NCI-H1092 (cell line): ENCODE measurements at regions not wholly inside any gene's neighbourhood (a gene's known extent, or its start where the extent isn't known, plus 50 kb on each side); places are given as distances from the start of the nearest gene placed in this dataset.

Experiments used
- DNase-seq: peaks from one replicate; lab custom pipeline; 2025; lab: John Stamatoyannopoulos, UW

DNA sequence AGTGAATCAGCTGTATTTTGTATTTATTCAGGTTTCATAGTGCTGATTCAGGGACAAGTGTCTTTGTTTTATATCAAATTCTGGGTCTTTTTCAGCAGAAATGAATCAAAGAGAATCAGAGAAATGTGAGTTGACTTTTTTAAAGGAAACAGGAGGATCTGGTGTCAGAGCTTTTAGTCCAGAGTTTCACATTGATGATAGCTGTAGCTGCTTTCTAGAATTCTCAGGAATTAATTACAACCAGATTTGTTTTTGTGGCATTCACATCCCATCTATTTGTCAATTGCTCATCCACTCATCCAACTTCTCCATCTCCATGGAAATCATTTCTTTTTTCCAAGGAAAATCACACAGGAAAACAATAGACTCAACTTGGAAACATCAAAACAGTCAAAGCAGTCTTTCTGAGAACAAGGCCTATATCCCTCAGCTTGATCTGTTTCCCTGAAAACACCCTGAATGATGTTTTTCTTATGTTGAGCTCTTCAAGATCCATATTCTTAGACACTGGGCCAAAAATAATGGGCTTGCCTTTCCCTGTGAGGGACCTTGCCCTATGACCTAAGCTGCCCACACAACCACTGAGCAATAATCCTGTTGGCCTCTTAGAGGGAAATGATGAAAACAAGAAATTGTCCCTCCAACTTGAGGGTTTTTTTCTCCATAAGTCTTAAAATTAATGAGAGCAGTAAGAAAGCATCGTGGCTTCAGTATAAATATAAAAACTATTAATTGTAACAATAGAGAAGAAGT lies 249.5 kb upstream of the FN1 start:
- DNase-seq, result no peak

DNA sequence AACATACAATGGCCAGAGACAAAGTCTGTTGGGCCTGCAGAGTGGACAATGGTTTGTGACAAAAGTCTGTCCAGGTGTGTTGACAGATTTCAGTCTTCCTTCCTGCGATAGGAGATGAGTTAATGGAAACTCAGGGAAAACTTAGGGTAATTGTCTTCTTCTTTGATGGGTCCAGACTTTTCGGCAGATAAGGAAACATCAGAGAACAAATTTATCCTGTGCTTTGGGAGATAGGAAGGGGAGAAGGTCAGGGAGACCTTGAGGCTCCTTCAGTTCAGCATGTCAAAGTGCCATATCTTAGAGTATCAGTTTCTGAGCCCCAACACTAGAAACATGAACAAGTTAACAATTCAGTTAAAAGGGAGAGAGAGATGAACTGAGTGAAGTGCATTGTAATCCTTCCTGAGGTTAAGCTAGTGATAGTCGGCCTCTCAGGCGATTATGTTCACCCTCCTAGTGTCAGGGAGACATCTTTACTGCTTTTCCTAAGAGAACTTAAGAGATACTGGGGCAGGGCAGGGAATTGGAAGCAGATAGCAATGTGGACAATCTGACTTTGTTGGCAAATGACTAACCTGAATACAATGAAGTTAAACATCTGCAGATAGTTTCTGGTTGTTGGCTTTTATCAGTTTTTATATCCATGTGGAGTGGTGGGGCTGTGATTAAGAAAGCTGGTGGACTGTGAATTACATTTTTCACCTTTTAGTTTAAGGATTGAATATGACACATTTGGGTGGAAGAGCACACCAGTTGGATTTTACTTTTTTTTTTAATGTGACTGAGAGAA lies 248.8 kb upstream of the FN1 start:
- DNase-seq, result no peak

DNA sequence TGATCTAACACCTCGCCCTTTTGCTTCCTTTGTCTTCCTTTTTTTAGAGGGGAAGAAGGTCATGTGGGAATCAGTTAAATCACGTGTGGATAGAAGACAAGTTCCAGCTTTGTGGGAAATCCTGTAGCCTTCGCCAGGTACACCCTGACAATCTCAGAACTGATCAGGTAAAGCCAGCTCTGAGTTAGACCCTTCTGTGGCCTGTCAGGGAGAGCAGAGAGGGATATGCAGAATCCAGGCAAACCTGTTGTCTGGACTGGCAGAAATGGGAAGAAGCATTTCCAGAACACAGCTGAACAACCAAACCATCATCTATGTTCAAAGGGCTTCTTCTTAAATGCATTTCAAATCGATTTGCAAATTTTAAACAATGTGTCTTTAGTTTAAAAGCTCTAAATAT lies 247.4 kb upstream of the FN1 start:
- DNase-seq, result no peak

DNA sequence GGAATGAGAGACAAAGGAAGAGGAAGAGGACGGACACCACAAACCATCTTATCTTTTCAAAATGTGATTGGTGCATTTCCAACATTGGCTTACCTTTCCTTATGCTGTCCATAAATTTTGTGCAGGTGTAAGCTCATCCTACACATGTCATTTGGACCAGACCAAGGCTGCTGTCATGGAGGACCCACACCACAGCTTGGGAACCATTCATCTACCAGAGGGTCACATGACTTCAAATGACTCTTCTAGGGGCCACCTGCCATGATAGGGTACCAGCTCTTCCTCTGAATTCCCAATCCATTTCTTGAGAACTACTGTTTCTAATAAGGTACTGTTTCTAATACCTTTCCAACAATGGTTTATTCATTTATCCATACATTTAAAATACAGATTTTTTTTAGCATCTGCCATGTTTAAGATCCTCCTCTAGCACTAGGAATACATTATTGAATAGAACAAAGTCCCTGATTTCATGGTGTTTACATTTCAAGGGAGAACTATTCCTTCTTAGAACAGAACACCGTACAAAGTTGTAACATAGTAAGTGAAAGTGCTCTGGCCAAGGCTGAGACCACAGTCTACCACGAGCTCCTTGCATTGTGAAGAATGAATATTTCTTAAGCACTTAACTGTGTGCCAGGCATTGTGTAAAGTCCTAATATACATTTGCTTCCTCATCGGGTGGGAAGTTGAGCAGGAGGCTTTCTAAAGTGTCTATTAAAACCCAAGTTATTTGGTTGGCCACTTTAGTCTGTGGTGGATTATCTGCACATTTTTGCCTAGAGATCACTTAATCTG lies 246.1 kb upstream of the FN1 start:
- DNase-seq, result no peak

DNA sequence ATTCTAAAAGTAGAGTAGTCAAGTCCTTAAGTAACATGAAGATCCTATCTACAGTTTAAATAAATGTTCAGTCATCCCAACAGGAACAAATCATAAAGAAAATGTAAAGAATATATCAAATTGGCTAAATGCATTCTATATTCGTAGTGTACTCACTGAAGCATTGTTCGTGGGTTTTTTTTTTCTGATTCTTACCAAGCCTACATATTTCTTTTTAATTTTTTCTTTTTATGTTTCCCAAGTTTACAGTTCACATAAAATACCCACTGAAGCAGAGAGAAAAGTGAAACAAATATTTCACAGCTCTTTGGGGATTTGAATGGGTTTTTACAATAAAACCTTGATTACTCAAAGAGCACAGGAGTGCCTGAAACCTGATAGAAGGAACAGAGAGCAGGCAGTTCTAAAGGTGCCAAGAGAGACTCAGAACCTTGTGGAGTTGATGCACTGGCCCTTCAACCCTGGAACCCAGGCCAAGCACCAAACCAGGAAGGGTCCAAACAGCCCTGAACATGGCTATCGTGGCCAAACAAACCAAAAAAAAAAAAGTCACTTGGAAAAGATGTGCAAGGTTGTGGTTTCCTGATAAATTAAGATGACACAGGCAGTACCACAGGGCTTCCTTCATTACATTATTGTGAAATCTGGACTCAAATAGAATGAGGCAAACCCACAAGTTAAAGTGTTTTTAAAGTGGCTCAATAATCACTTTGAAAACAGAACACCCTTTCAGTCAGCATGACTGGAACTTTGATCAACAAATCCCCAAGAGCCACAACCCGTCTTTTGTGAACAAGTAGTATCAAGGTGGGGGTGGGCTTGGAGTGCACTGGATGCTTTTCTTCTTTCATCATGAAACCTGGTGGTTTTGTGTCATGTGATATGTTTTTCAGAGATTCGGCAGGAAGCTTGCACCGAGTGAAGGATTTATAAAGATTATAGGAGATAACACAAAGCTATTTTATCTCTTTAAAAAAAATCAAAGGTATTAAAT lies 245.0 kb upstream of the FN1 start:
- DNase-seq, result no peak

DNA sequence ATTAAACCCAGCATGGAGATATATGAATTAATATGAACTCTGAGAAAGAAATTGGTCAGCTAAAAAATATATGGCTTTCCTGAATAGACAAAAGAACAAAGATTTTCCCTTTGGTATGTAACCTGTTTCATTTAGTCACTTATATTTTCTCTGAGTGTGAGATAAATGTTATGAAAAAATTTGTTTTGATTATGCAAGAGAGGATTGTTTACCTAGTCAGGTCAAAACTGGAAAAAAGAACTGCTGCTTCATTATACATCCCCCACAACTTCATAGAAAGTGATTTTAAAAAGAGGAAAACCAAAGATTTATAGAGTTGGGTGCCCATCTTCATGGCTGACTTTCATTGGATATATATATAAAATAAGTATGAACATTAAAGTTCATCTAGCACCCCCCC lies 242.2 kb upstream of the FN1 start:
- DNase-seq, result no peak

DNA sequence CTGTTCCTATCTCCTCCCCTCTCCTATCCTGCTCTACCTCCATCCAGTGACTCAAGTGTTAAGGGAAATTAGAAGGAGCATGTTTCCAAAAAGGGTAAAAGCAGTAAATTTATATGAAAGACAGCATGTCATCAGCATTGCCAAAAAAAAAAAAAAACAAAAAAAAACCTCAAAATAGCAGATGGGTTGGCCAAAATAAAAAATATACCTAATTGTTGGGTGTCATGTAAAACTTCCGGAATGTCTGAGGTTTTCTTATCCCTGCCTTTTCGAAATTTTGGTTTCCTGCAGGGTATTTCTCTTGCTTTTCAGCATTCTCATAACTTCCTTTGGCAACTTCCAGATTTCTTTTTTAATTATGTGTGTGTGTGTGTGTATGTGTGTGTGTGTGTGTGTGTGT lies 241.6 kb upstream of the FN1 start:
- no peak for DNase-seq

DNA sequence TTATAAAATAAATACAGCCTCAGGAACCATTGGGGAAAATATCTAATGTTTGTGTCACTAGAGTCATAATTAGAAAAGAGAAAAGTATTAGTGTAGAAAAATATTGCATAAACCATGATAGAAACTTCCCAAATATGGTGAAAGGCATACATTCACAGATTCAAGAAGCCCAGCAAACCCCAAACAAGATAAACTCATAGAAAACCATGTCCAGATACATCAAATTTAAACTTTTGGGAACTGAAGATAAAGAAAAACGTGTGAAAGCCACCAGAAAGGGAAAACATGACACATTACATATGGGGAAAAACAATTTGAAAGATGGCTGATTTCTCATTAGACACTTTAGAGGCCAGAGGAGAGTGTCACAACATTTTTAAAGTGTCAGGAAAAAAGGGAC lies 236.5 kb upstream of the FN1 start:
- DNase-seq, result no peak

DNA sequence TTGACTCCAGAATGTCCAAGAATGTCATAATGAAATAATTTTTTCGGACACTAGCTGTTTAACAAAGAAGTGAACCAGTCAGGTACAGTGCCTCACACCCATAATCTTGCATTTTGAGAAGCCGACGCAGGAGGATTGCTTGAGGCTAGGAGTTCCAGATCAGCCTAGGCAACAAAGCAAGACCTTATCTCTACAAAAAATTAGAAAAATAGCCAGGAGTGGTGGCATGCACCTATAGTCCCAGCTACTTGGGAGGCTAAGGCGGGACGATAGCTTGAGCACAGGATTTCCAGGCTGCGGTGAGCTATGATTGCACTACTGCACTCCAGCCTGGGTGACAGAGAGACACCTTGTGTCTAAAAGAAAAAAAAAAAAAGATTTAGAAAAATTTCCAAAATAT lies 235.8 kb upstream of the FN1 start:
- DNase-seq, result no peak

DNA sequence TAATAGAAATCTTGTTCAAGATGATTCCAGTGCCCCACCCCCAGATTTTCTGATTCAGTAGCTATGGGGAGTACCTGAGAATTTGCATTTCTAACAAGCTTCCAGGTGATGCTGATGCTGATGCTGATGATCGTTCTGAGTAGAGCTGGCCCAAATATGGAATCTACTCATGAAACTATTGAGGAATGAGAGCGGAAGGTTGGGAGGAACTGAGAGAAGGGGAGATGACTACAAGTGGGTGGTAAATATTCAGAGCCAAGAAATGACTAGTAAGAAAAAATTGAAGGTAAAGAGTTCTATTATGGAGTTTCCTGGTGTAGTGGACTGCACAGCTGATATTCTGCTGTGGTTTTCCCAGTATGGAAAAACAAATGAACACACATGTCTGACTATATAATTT lies 235.4 kb upstream of the FN1 start:
- no peak for DNase-seq

DNA sequence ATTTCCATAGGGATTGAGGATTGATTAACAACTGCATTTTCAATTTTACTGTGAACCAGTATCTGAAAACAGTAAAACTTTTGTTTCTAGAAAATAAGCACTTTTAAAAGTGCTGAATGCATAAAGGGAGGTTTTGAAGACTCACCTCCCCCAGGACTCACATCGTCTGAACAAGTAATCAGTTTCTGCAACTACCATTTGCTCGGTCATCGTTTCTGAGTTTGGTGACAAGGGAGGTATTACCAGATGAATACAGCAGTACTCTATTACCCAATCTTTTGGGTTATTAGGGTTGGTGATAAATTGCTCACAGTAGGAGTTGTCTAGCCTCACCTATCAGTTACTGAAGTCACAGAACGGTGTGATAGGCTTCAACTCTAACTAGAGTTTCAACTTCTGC lies 234.5 kb upstream of the FN1 start:
- DNase-seq, result no peak

DNA sequence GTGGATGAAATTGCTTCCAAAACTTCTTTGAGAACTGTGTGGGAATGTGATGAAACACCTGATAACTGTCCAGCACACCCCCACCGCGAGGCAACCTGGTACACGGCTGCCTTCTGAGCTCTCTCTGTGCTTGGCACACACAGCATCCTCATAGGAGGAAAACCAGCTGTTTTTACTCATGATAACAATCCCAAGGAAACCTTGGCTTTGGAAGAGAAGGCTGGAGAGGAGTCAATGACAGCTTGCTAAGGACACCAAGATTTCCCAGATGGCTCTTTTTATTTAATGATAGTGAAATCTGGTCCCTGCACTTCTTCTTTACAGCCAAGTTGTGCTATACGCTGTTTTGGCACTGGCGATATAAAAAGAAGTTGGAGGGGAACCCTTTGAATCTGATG lies 232.5 kb upstream of the FN1 start:
- DNase-seq, result no peak

DNA sequence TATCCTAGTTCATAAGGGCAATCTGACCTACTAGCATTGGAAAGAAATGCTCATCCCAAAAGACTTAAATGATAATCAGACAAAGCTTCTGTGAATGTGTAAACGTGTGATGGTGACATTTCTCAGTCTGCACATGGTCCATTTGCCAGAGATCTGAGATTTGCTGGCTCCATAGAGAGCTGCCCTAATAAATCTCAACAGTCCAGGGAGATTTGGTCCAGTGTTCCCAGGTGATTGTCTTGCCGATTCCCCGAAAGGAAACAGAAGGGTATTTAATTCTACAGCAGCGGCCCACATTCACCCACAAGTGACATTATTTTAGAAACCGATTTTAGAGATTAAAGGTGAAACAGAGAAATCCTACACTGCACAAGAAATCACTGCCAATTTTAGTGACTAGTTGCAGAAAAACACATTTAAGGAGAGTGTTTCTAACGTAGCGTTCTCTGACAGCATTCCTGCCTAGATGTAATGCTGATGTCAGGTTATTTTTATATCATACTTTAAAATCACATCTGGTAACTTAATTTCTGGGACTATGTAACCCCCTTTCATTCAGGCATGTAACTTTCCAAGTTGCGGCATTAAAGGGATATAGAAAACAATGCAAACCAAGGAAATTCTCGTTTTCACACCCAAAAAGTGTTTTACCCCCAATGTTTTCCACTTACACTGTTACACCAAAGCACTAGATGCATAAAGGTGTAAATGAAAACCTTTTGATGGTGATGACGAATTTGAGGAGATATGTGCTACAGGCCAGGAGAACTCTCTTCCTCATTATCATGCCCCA lies 231.9 kb upstream of the FN1 start:
- DNase-seq, result no peak

DNA sequence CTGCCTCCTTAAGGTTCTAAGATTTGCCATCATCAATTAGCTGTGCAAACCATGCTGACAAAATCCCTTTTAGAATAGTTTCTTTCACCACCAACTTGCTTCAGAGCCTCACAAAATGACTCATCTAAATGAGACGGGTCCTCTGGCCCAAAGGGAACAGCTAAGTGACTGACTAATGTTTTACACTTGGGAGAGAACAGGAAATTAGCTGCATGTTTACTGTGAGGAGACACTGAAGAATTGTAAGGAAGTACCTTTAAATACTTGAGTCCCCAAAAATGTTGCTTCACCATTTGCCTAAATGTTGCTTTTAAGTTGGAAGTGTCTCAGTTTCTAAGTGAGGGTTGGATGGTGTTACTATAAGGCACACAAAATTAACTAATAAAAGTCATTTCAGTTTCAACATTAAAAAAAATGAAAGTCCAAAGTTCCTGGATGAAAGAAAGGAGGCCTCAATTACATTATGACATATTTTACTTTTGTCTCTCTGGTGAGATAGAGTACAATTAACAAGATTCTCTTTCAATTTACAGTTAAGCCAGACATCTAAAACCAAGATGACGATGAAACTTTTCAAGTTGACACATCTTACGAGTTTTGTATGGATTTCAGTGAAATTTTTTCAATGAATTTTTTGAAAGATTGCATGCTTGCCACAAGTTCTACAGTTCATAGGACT lies 229.1 kb upstream of the FN1 start:
- no peak for DNase-seq

DNA sequence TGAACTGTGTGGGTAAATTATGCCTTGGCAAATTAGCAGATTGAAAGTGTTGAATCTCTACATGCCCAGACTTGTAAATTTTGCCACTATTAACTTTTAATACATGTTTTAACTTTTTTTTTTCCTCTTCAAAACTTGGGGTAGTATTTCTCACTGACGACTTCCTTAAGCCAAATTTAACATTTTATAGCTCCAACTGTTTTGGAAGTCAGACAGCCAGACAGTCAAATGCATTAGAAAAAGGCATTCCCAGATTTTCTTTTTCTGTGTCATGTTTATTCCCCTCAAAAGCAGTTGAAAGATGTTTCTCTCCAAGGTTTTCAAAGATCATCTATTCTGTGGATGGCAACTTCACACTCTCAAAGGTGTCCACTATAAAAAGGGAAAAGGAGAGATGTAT lies 226.8 kb upstream of the FN1 start:
- DNase-seq, result no peak

DNA sequence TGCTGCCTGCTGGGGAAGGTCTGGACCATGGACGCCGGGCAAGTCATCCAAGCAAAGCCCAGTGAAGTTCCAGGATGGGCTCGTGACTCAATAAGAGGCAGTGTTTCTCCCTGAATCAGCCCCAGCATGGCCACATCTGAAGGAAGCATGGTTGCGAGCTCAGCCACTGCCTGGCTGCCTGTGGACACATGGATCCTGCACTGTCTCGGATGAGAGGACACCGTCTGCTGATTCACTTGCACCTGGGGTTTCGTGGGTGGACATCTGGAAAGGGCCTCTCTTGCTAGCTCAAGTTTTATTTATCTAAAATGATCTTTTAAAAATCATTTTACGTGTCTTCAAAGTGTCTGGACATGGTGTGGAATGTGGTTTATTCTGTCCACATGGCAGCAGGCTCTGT lies 224.8 kb upstream of the FN1 start:
- DNase-seq, result no peak

DNA sequence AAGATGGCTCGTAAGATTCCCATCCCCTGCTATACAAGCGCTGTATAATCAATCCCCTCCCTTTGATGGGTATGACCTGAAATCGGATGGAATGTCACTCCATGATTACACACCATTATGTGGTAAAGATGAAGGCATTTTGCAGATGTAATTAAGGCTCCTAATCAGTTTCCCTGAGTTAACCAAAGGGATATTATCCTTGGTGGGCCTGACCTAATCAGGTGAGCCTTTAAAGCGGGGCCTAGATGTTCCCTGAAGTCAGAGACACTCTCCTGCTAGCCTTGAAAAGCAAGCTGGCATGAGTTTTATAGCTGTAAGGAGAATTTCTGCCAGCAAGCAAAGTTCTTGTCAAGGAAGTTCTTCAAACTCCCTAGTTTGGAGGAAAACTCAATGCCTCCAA lies 223.8 kb upstream of the FN1 start:
- DNase-seq, result no peak

DNA sequence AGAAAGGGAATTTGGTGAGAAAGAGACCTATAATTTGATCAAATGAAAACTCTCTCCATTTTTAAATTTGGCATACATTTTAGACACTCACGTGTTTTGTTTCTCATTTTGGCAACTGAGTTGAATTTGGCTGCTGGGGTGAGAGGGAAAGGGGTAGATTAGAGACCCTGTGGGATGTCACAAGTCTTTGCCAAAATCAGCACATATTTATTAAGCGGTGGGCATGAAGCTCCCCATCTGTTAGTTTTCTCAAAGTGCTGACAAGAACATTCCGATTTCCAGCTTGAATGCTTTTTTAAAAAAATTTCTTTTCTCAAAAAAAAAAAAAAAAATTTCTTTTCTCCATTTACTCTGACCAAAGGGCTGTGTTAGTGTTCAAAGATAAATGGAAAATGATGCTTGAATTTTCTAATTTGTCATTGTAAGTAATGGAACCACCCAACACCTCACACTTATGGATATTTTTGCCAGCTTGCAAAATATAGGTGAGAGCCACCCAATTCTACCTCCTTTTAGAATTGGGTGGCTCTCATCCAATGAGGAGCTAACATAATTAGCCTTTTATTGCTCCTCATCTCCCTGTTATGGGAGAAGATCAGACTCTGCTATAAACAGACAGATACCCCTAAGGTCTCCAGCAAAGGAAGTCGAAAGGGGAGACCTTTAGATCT lies 222.9 kb upstream of the FN1 start:
- DNase-seq, result no peak

DNA sequence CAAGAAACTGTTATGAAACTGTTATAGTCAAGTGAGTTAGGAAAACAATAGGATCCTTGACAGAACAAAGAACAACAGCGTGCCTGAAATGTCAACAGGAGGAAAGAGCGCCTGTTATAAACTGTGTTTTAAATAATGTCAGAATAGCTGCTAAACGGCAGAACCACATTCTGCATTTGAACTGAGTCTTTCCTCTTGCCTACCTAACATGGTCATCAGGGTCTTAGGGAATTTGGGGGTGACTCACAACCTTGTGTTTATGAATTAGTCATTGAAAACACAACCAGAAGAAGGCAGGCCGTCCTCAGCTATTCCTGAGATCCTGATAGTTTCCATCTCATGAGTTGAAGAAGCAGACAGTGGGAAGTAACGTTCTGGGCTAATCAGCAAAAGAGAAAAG lies 222.0 kb upstream of the FN1 start:
- DNase-seq, result no peak
